Activated CD4-positive, alpha-beta T cell treated with anti-CD3 and anti-CD28 coated beads, Interleukin-2, amount 50 U/mL, for 1 hour (primary cell): ENCODE measurements at regions not wholly inside any gene's neighbourhood (a gene's known extent, or its start where the extent isn't known, plus 50 kb on each side); places are given as distances from the start of the nearest gene placed in this dataset.

ENCODE experiments used
- DNase-seq: peaks from one replicate; pipeline ENCODE4 v3.0.0-alpha.2; 2020

DNA sequence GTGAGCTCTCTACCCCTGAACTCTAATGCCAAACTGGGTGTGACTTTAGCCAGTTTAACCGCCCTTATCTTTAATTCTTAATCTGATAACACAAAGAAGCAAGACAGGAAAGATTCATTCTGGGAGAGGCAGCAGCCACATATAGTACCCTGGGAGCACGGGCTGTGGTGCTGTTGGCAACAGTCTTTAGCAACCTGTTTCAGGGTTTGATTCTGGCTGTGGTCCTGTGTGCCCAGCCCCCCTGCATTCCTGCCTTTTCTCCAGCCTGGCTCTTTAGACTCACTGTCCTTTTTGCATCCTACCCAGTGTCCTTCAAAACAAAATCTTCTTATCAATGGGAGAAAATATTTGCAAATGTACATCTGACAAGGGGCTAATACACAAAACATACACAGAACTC lies 275.2 kb downstream of the GXYLT1 start:
- DNase-seq = no peak

DNA sequence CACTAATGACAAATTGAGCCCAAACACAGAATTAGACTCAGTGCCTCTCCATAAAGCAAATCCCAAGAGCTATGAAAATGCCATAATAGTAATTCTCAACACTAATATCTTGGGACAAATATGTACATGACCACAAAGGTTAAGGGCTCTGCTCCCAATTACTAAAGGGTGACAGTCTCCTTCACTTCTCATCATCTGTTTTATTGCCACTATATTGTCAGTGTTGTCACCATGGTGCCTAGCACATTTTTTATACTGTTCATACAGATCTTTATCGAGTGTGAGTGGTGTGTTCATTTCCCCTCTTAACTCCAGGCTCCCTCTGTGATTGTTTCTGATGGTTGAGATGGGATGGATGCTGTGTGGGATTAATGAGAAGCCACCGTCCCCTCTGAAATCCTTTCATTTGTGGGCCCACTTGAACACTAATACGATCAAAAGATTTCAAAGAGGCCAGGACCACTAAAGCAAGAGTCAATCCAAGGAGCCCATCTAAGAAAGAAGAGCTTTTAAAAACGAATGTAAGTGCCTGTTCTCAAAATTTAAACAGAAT lies 277.7 kb downstream of the GXYLT1 start:
- no peak for DNase-seq

DNA sequence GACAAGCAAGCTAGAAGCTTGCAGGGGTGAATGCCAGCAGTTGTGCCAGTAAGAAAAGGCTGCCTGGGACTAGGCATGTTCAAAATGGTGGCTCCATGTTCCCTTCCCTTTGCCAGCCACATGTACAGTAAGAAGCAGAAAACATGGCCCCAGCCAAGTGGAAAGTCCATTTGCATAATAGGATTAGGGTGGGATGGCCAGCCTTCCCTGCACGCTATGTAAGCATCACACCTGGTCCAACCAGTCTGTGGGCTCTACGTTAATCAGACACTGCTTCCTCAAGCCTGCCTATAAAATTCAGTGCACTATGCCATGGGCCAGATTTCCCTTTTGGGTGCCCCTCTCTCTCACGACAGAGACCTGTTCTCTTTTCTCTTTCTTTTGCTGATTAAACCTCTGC lies 288.4 kb downstream of the GXYLT1 start:
- DNase-seq = no peak

DNA sequence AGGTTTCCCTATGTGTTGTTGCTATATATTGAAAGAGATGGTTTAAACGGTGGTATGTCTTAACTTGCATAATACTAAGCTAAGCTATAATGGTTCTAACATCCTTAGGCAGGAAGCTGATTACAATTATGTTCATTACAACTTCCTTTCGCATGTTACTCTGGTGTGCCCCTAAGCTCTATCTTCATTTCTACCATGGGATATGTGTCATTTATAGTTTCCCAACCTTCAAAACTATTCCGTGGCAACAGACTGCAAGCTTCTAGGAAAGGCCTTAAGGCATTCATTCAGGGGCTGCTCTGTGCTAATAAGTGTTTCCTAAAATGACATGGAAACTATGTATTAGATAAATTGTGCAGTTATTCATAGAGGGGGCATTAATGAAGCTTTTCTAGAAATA lies 294.6 kb downstream of the GXYLT1 start:
- DNase-seq = no peak

DNA sequence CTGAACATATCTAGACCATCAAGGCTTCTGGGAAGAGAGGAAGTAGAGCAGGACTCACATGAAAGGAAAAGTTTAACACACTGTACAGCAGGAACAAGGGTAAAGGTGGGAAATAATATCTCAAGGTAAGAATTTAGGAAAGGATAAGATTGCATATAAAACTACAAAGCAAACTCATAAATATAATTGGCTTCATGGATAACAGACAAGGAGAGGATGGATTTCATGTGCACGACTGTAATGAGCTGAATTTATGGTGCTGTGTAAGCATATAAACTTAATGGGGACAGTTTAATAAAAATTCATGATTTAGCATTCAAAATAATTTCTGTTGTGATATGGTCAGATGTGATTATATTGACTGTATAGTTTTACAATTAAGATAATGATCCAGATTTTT lies 298.0 kb downstream of the GXYLT1 start:
- DNase-seq = no peak

DNA sequence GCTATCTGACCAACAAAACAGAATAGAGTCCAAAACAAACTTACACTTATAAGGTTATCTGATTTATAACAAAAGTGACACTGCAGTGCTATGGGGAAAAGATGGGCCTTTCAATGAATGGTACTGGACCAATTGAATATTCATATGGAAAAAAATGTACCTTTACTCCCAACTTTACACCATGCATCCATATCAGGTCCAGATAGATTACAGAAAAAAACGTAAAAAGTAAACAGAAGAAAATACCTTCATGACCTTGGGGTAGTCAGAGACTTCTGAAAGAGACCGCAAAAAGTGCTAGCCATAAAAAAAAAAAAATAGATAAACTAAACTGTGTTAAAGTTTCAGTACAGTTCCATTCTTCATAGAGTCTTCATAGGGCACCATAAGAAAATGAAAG lies 308.3 kb downstream of the GXYLT1 start:
- DNase-seq = no peak

DNA sequence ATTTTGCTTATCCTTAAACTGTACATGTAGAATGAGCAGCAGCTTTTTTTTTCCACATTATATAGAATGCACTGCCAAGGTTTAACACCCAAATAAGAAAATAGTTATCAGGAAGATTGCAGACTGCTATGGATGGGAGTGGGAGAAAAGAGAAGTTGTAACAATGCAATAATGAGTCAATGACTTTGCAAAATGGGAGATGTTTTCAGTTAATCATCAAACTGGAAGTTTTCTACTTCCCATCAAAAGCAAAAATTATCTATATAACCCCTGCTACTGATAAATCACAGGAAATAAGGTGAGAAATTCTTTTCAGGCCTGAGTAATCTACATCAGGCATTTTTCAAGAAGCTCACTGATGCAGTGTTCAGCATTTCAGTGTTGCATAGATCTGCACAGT lies 309.1 kb downstream of the GXYLT1 start:
- no peak for DNase-seq

DNA sequence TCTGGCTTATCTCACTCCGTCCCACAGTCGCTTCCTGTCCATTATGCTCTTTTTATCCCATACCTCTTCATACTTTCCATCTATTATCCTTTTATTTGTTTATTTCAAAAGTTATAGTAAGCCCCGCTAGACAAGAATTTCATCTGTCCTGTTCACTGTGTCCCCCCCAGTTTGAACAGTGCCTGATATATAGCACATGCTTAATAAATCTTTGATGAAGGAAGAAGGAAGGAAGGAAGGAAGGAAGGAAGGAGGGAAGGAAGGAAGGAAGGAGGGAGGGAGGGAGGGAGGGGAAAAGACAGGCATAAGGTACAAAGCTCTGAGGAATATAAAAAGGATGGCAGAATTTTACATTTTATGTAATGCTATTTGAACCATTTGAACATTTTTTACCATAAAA lies 324.7 kb downstream of the GXYLT1 start:
- DNase-seq = no peak

DNA sequence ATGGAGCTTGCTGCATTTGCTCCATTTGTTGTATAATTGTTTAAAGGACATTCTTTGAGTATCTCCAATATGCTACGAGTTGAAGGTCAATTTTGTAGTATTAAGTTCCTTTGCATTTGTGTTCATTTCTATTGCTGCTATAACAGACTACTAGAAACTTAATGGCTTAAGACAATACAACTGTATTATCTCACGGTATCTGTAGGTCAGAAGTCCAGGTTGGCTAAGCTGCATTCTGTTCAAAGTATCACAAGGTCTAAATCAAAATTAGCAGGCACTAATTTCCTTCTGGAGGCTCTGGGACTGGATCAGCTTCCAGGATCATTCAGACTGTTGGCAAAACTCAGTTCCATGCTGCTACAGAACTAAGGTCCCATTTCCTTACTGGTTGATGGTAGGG lies 340.6 kb downstream of the GXYLT1 start:
- no peak for DNase-seq

DNA sequence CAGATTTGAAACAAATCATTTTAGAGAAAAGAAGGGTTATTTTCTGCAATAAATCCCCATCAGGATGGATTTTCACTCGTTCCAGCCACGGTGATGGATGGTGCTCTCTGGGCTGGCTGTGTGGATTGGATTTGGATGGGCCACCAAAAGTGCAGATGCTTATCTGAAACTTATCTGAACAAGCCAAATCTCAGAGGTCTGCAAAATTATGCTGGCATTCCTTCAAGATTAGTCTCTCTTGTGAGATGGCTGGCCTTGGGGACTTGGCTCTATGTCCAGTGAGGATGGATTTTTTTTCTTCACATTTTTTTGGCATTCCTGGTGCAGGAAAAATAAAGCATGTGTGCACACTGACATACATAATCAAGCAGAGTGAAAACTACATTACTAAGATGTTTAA lies 341.9 kb downstream of the GXYLT1 start:
- no peak for DNase-seq

DNA sequence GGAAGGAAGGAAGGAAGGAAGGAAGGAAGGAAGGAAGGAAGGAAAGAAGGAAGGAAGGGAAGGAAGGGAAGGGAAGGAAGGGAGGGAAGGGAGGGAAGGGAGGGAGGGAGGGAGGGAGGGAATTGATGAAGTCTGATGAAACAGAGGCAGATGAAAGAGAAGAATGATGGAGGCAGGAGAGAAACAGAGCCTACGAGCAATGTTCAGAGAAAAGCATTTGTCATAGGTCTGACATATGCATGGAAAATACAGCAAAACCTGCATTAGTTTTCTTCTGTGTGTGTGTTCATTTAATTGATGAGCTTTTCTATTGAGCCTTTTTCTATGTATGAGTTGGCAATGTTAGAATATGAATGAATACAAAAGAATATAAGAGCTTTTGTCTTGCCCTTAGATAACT lies 343.4 kb downstream of the GXYLT1 start:
- no peak for DNase-seq

DNA sequence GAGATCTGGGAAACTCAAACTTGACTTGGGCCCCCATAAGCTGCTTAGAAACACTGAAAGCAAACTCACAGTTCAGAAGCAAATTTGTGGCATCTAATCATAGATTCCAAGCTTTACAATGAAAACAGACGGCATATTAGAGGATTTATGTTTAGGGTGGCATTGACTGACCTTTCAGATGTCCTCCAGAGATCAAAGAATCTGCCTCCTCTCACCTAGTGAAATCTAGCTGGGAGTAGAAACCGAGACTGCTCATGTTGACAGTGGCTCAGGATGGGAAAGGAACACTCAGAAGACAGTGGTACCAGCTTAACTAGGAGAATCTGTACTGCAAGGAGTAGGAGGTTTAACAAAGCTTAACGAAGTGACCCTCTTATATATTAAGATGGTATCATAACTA lies 345.0 kb downstream of the GXYLT1 start:
- DNase-seq = no peak

DNA sequence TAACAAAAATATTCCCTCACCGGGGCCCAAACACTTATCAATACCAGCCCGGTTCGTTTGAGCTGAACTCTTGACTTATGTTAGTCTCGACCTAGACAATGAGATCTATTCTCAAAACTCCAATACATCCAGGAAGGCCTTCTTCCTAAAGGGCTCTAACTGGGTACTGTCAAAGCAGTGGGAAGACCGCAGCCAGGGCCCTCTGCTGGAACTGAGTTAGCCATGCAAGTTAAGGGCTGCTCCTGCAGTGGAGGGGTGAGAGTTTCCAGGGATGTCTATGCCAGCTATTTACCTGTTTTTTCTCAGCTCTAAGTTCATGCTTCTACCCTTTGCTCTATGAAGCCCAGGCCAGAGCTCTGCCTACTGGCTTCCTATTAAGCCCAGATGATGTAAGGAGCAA lies 348.8 kb downstream of the GXYLT1 start:
- DNase-seq = no peak

DNA sequence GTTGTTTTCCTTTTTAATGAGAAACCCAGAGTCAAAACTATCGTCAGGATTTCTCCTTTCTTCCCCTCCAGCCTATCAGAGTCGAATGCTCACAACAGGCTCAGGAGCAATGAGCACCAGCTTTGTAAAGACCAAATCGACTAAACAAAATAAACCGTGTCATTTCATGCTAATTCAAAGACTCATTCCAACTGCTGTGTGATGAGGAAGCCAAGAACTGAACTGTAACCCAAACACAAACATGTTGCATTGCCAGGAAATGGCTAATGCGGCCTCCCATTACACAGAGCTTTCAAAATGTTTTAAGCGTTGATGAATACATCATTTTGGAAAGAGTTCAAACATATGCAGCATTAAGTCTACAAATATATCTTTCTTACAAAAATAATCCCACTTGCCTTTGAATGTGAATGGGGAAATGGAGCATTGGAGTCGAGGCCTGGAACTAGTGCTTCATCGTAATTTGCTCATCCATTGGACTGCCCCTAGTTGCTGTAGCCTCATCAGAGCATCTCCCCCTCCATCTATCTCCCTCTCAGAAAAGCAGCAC lies 349.5 kb downstream of the GXYLT1 start:
- no peak for DNase-seq

DNA sequence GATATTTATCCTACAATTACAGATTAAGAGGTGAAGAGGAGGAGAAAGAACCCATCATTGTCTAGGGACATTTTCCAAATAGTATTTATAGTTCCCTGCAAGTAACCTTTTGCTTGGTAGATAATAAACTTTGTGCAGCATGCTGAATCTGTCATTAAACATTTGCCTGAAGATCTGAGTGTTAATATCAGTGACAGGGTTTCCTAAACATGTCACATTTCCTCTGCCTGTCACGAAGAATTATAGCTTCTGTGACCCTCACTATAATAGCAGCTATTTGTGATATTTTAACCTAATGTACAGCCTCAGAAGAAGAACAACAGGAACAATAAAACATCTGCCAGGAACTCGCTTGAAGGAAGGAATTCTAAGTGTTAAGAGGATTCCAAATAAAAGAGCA lies 350.3 kb downstream of the GXYLT1 start:
- DNase-seq = no peak

DNA sequence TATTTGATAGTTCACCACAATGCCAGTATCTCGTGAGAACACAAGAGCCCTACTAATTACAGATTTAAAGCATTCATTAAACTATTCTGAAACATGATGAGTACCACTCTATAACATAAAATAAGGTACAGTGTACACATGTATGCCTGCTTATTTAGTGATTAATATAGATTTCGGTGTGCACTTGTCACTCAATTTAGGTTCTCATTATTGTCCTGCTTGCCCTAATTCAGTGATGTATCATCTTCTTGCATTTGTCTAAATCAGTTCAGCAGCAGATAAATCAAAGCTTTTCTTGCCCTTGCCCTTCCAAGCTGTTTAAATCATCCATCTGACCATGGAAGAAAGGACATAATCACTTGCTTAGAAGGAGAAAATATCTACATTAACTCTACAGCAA lies 359.7 kb downstream of the GXYLT1 start:
- DNase-seq = no peak

DNA sequence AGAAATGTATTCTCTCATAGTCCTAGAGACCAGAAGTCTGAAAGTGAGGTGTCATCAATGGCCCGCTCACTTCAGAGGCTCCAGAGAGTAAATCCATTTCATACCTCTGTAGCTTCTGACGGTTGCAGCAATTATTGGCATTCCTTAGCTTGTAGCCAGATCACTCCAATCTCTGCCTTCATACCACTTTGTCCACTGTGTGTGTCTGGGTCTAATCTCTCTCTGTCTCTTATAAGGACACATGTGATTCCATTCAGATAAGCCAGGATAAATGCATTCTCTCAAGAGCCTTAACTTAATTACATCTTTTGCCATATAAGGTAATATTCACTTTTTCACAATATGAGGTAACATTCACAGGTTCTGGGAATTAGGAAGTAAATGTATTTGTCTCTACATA lies 365.7 kb downstream of the GXYLT1 start:
- DNase-seq = no peak

DNA sequence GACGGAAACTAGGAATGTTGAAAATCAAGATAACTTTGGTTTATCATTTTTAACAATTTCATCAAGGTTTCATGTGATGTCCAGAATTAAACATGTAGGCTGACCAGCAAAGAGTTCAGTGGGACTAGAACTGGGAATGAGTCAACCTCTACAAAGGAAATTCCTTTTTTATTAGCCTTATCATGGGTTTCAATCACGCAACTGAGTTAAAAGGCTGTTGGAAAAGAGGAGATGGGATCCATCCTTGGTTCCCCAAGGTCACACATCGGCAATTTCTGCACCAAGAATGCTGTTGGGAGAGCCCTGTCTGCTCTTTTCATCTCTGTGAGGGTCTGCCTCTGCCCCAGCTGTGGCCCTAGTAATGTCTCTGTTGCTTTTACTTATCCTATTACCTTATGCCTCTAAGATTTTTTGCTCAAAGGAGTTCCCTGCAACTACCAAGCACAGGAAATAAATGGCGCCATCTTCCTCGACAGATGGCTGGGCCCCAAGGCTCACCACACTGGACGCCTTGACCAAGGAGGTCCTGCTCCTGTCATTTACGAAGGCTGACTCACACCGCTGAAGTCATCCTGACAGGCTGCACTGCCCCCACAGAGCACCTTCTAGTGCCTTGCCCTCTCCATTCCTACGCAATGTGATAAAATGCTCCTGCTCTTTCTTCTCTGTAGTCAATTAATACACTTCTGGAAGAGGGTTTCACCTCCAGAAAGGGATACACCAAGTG lies 367.4 kb downstream of the GXYLT1 start:
- DNase-seq = no peak

DNA sequence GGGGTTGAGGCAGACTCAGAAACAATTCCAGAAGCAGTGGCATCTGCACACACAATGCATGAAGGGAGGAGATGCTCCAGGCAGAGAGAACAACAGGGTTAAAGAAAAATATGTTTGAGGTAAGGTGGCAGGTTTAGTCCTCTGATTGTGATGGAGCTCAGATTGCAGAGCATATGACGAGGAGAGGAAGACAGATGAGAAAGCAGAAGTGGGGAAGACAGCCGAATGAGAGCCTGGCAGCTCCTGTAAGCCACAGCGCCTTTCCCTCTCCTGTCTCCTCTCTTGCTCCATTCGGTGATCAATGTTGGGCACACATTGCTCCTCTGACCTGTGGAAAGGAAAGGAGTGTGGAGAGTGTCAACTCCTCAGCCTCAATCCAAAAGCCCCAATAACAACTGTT lies 372.2 kb downstream of the GXYLT1 start:
- DNase-seq = no peak

DNA sequence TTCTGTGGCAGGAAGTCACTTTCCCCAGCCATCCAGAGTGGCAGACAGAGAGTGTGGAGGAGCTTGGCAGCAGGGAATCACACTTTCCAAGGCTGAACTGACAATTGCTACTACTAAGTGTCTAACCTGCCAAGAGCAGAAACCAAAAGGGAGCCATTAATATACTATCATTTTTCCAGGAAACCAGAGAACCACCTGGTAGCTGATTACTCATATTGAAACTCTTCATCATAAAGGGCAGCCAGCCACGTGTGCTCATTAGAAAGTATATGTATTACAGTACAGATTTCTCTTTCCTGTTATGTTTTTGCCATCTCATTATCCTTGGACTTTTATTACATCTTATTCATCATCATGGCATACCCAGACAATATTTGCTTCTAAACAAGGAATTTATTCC lies 374.9 kb downstream of the GXYLT1 start:
- DNase-seq = no peak

DNA sequence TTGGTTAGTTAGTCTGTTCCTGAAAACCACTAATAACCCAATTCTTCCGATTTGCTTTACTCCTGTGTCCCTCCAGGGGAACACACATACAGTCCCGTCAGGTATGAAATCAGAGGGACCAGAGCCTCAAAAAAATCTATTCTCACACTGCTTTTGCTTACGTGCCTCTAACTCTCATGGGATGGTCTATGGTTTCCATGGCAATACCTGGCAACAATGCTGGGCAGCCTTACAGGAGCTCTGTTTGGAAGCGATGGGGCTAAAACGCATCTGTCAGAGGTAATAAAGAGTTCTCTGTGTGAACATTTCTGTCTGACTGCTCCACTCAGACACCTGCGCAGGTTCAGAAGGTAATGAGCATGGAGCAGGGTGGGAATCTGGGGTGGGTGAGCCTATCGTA lies 376.2 kb downstream of the GXYLT1 start:
- no peak for DNase-seq

DNA sequence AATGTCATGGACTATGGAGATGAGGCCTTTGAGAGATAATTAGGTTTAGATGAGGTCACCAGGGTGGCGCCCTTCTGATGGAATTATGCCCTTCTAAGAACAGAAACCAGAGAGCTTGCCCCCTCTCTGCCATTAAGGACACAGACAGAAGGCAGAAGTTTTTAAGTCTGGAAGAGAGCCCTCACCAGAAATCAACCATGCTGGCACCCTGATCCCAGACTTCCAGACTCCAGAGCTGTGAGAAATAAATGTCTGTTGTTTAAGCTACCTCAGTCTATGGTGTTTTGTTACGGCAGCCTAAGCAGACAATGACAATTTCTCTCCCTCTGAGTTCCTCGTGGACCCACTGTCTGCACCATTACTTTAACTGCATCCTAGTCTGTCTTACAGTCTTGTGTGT lies 382.0 kb downstream of the GXYLT1 start:
- DNase-seq = no peak

DNA sequence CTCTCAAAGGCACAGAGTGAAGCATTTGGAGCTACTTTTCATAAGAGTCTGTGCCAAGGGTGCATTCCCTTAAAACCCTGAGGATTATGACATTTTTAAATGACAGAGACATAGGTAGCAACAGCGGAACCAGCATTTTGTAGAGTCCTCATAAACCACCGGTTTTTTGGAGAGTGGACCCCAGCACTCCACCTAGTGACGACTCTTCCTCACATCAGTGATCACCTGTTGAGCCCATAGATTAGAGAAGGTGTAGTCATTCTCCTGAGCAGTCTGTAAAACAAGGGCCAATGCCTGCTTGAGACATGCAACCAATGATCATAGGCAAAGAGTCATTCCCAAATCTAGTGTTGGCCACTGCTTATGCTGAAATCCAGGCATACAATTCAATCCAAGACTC lies 399.1 kb downstream of the GXYLT1 start:
- no peak for DNase-seq

DNA sequence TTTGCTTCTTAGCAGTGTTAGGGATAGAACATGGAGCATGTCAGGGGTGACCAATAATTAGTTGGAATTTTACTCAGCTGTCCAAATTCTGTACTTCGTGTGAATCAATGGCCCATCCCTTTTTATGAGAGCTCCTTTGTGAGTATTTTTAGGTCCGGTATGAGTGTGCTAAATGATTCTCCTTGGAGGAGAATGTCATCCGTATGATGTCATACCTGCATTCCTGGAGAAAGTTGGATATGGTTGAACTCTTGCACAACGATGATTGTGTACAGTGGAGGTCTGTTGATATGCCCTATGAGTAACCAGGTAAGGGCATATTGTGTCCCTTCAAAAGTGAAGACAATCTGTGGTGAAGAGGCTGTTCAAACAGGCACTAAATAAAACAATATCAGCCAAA lies 400.8 kb downstream of the GXYLT1 start:
- DNase-seq = no peak

DNA sequence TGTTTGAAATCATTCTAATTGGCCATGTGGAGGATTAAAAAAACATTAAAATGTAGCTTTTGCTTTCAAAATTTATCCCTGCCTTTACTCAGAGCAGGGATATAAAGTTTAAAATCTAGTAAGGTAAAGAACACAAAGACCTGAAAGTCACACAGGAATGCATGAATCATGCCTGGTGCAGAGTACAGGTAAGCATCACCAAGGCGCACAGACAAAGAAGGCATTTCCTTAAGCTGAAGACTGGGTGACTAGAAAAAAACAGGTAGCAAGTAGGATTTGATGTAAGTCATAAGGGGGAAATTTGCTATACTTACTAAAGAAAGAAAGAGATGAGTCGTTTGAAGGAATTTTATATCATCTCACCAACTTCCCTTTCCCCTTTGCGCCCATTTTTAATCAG lies 405.6 kb downstream of the GXYLT1 start:
- DNase-seq = no peak
